Kidney capillary endothelial cell (primary cell): ENCODE measurements at regions not wholly inside any gene's neighbourhood (a gene's known extent, or its start where the extent isn't known, plus 50 kb on each side); places are given as distances from the start of the nearest gene placed in this dataset.
"Not testable (repeated sequence)": the region's sequence is repeated elsewhere in the genome, so short reads cannot be mapped to it uniquely, and the experiment has no call there.

Experiments
- DNase-seq: peaks from one replicate; pipeline ENCODE4 v3.0.0-alpha.2; 2018; ENCODE audit warnings: low spot score

DNA sequence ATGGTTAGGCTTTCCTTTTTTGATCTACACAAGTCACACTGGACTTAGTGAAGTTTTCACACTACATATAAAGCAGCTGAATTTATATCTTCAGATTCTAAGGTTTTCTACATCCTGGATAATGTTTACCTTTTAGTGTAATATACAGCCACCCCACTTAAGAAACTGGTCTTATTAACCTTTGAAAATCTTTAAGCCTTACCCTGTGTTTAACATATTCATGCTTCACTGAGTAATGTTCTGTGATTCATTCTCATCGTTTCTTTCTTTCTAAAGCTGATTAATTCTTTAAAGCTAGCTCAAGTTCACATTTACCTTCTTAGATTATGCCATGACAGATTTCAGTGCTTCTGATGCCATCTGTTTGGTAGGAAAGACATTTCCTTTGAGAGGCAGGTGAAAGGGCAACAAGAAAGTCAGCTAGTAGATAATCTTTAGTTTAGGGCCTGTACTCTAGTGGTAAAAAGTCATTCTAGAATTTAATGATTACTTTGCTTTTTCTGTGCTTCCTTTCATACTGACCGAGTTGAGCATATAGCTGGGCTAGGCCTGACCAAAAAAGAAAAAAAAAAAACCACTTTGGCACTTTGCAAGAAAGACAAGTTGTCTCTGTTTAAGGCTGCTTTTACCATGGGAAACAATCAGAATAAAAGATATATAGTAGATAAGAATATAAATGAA is 690.9 kb upstream of the FBXO33 start:
- DNase-seq = no peak

GRCh38 chr14:40119765-40120164 is 687.5 kb upstream of the FBXO33 start:
- DNase-seq = no peak

DNA sequence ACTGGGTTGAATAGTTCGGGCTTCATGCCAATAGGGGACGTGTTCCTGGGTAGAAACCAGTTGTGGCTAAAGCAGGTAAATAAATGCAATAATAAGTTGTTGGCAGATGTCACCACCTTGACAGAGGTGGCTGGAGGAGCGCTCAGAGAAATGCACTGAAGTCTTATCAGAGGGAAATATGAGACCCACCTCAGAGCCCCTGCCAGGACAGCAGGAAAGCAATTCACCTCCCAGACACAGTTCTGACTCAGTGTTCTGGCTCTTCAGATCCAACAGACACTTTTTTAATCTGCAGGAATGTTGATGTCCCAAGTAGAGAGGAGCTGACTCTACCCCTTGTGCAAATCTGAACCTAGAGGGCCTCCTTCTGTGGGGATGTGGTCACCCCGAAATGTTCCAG is 687.1 kb upstream of the FBXO33 start:
- no peak for DNase-seq

GRCh38 chr14:40115583-40115982 is 683.4 kb upstream of the FBXO33 start:
- DNase-seq = no peak

DNA sequence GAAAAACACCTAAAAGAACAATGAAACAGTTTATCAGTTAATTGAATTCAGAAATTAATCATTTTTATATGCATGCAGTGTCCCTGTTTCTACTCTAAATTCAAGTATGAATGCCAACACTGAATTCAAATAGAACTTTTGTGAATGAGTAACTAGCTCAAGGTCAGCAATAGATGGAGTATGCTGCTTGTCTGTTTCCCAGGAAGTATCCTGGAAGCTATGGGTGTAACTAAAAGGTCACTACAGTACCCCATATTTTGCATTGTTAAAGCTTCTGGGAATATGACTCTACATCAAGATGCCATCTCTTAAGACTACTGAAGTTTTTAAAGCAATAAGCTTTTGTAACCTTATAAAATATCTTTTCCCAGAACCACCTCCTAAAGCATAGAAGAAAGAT is 681.4 kb upstream of the FBXO33 start:
- no peak for DNase-seq

GRCh38 chr14:40100544-40101196 is 668.4 kb upstream of the FBXO33 start:
- no peak for DNase-seq

DNA sequence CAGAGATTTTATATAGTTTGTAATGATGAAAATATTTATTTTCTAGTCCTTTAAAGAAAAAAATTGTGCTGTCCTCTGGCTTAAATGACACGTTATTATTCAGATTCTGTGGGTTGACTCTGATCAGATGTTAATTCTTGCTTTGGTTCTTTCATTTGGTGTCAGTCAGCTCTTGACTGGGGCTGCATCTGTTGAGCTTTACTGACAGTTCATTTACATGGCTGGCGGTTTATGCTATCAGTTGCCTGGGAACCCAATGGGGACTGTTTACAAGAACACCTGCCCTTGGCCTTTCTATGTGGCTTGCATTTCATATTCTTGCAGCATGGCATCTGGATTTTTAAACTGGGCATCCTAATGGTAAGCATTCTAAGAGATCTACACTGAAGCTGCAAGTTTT is 667.1 kb upstream of the FBXO33 start:
- DNase-seq = no peak

DNA sequence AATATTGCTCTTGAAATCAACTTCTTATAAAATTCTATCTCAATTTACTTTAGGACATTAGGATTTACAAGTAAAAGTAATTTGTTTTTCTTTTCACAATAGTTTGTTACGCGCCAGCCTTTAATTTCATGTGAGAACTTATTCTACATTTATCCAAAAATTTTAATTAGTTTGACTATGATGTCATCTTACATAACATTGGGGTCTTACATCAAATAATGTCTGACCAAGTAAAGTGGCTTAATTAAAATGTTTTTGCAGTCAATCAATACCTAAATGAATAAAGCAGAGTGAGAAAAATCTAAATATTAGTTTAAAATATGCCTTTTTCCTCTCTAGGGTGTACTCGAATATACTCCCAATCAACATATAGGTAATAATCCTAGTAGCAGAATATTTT is 666.2 kb upstream of the FBXO33 start:
- no peak for DNase-seq

DNA sequence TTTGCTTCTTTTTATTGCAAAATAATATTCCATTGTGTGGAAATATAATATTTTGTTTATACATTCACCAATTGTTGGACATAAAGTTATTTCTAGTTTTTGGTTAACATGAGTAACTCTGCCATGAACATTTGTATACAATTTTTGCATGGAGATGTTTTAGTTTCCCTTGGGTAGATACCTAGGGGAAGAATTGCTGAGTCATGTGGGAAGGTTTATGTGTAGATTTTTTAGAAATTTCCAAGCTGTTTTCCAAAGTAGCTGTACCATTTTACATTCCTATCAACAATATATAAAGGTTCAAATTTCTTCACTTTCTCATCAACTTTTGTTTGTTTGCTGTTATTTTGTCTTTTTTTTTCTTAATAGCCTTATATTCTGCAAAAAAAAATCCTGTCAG is 664.7 kb upstream of the FBXO33 start:
- DNase-seq = no peak

- DNase-seq = no peak
Measured at GRCh38 chr14:40093800-40094199, 661.6 kb upstream of the FBXO33 start.

- no peak for DNase-seq
Measured at GRCh38 chr14:40074169-40074568, 641.9 kb upstream of the FBXO33 start.

- DNase-seq = no peak
Measured at GRCh38 chr14:40072175-40072574, 639.9 kb upstream of the FBXO33 start.

DNA sequence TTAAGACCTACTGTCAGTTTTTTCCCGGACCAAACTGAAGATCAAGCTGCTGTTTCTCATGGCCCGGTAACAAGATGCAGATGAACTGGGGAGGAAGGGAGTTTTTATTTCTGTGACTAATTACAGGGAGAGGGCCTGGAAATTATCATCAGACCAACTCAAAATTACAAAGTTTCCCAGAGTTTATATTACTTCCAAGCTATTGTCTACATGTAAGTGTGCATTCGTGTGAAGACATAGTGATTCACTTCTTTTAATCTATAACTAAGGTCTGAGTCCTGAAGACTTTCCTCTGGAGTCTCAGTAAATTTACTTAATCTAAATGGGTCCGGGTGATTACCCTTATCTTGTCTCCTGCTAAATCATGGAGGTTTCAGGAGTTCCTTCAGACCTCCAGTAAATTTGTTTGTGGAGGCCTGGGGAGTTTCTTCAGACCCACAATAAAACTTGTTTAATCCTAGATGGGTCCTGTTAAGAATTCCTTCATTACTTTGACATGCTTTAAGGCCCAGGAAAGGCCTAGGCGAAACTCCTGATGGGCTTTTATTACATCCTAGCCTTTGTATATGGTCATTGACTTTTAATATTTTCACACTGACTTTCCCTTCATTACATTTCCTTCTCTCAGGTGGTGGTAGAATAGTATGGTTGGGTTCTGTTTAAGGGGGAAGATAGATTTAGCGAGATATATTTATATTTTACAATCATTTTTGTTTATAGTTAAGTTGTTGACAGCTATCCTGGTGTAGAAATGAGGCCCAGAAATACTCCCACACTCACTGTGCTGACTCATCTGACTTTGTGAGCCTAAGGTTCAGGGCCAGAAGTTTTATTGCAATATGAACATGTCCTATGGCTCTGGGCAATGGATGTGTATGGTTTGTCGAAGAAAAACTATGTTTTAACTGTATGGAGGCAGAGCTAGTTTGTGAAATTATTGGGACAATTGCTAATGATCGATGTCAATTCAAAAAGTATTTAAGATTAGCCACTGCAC is 627.0 kb upstream of the FBXO33 start:
- no peak for DNase-seq

DNA sequence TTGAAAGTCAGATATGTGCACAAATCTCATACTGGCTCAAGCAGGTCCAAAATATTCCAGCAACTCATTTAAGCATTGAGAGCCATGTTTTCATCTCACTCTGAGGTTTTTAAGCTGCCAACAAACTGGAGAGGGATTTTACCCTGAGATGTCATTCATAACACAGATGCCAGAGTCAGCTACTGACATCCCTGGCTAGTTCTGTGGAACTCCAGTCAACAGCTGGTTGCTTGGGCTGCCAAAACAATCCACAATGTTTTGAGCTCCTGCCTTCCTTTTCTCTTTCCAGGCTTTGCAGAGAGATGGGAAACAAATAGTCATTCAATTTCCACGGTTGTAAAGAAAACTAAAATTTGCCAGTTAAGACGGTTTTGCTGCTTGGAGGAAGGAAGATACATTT is 621.2 kb upstream of the FBXO33 start:
- no peak for DNase-seq

DNA sequence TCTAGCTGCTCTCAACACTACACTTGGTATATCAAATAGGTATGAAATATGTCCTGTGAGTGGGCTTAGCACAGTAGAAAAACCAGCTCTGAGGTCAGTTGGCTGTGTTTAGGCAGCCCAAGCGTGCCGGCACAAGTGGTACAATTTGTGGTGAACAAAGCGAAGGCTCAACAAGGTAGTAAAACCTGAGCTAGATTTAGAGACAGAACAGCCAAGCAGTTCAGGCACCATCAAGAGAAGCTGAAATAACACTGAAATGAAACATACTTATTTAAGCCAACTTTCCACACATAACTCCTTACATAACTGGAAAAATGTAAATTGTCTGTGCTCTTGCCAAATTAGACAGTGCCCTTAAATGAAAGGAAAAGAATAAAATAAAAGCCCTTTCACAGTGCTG is 596.8 kb upstream of the FBXO33 start:
- DNase-seq = no peak

GRCh38 chr14:40025101-40025500 is 592.9 kb upstream of the FBXO33 start:
- DNase-seq = no peak

- no peak for DNase-seq
Measured at GRCh38 chr14:40010961-40011360, 578.7 kb upstream of the FBXO33 start.

GRCh38 chr14:40009771-40010170 is 577.5 kb upstream of the FBXO33 start:
- no peak for DNase-seq

- not testable (repeated sequence) for DNase-seq
Measured at GRCh38 chr14:40008345-40008744, 576.1 kb upstream of the FBXO33 start.

DNA sequence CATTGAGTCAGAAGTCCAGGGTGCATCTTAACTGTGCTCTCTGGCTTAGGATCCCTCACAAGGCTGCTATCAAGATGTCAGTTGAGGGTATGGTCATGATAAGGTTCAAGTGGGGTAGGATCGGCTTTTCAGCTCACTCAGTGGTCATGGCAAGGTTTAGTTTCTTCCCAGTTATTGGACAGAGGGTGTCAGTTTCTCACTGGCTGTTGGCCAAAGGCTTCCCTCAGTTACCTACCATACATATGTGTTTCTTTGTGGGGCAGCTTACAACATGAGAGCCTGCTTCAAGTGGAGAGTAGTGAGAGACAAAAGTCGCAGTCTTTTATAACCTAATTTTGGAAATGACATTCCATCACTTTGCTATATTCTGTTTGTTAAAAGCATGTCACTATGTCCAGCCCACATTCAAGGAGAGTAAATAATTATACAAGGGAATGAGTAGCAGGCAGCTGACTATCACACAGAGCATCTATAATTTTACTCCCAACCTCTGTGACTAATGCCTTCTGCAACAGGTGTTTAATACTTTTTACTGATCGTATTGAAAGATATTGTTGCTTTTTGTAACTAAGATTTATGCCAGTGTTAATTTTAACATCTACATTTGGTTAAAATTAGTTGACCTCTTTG is 572.8 kb upstream of the FBXO33 start:
- DNase-seq = no peak

DNA sequence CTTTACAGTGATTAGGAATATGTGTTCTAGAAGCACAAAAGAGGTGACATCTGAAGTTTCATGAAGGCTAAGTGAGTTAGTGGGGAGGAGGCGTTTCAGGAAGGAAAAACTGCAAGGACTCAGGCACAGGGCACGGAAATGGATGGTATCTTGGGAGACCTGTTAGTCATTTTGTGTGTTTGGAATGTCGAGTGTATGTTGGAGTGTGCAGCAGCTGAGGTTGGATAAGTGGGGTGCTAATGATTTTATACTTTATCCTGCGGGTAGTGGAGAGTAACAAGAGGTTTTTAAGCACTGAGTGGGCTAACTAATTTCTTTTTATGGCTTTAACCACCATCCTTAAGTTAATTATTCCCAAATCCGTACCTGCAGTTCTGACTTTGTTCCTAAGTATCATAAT is 571.5 kb upstream of the FBXO33 start:
- DNase-seq = no peak

DNA sequence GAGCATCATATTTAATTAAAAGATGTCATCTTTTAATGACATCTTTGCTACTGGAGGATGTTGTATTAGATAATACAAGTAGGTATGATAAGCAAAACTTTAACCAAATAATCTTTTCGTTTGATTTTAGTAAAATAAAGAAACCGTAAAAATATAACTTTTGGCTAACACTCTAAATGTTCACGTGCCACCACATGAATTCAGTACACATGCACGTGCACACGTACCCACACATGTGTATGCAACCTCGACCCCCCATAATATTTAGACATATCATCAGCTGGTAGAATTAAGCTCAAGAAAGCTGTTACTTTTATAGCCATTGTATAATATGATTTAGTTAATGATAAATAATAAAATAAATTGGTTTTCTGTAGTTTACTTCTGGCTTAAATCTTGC is 566.6 kb upstream of the FBXO33 start:
- DNase-seq = no peak
